ENCODE measurements at regions not wholly inside any gene's neighbourhood (a gene's known extent, or its start where the extent isn't known, plus 50 kb on each side); places are given as distances from the start of the nearest gene placed in this dataset.

DNA sequence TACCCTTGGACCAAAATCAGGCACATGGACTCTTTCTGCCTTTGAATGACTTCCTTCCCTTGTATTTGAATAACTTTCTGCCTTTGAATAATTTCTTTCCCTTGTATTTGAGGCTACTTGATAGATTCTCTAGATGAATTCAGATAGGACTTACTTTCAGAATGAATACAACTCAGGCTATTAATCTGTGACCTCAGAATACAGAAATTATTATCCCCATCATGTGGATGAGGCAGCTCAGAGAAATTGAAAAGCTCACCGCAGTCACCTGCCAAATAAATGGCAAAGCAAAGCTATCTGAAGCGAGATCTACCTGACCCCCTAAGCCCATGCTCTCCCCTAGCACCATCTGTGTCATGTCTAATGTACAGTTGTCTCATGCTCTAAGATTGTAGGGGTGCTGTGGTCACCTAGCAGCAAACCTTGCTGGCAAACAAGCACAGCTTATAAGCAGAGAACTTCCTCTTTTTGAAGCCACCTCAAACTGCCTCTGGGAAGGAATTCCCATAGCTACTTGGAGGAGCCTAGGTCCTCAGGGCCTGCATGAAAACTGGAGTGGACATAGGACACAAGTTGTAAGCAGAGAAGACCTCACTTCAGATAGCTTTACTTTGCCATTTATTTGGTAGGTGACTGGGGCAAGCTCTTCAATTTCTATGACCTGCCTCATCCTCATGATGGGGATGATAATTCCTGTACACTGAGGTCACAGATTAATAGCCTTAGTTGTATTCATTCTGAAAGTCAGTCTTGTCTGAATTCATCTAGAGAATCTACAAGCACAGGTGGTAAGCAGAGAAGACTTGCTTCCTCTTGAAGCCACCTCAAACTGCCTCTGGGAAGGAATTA lies 66.1 kb downstream of the FASLG start:
- no peak for TF ChIP-seq EZH2 (IDR thresholded peaks at IDR 0.05)
- TF ChIP-seq, protein P1, sequence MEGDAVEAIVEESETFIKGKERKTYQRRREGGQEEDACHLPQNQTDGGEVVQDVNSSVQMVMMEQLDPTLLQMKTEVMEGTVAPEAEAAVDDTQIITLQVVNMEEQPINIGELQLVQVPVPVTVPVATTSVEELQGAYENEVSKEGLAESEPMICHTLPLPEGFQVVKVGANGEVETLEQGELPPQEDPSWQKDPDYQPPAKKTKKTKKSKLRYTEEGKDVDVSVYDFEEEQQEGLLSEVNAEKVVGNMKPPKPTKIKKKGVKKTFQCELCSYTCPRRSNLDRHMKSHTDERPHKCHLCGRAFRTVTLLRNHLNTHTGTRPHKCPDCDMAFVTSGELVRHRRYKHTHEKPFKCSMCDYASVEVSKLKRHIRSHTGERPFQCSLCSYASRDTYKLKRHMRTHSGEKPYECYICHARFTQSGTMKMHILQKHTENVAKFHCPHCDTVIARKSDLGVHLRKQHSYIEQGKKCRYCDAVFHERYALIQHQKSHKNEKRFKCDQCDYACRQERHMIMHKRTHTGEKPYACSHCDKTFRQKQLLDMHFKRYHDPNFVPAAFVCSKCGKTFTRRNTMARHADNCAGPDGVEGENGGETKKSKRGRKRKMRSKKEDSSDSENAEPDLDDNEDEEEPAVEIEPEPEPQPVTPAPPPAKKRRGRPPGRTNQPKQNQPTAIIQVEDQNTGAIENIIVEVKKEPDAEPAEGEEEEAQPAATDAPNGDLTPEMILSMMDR (IDR thresholded peaks at IDR 0.05 in 2 of 3, conservative IDR thresholded peaks at IDR 0.05 in 1 of 3; ENCODE audit: borderline replicate concordance in 1 of 3, insufficient read depth in 1 of 3, low read depth in 2 of 3, low read length in 2 of 3), result no peak
- TF ChIP-seq, protein P2, sequence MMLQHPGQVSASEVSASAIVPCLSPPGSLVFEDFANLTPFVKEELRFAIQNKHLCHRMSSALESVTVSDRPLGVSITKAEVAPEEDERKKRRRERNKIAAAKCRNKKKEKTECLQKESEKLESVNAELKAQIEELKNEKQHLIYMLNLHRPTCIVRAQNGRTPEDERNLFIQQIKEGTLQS (IDR thresholded peaks at IDR 0.05), result no peak
- no peak for TF ChIP-seq ZNF274 (IDR thresholded peaks at IDR 0.05; ENCODE audit: low read depth, low read length)
